OCI-LY3 (cell line): ENCODE measurements at regions not wholly inside any gene's neighbourhood (a gene's known extent, or its start where the extent isn't known, plus 50 kb on each side); places are given as distances from the start of the nearest gene placed in this dataset.

Experiments used
- EZH2phosphoT487 ChIP-seq: fragments of 200-600 bp; shearing (Covaris generic); IDR thresholded peaks from 2 replicates; pipeline ENCODE4 v1.6.1; 2018; ENCODE audit warnings: antibody characterized with exemption, mixed run types, low read depth
- TF ChIP-seq, protein P1 (sequence below): fragments of 200-600, 300-600 bp; sonication (generic); IDR thresholded peaks from 2 replicates; pipeline ENCODE4 v1.5.1; 2014; ENCODE audit warnings: antibody characterized with exemption, low read length, low read depth

DNA sequence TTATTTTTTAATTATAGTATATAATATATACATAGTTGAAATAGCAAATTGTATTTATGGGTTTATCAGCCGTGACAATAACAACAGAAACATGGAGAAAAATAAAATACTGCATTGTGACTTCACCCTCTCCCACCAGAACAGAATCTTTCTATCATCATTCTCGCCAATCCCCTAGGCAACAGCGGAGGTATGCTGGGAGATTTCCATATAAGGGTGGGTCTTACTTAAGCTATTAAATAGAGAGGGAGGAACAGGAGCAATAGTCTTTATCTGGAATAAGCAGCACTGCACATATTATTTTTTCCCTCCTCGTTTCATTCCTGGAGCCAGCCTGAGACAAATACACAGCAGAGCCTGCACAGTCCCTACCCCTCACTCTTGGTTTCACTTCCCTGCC lies 1214.9 kb downstream of the XPNPEP1 start:
- TF ChIP-seq, protein P1, sequence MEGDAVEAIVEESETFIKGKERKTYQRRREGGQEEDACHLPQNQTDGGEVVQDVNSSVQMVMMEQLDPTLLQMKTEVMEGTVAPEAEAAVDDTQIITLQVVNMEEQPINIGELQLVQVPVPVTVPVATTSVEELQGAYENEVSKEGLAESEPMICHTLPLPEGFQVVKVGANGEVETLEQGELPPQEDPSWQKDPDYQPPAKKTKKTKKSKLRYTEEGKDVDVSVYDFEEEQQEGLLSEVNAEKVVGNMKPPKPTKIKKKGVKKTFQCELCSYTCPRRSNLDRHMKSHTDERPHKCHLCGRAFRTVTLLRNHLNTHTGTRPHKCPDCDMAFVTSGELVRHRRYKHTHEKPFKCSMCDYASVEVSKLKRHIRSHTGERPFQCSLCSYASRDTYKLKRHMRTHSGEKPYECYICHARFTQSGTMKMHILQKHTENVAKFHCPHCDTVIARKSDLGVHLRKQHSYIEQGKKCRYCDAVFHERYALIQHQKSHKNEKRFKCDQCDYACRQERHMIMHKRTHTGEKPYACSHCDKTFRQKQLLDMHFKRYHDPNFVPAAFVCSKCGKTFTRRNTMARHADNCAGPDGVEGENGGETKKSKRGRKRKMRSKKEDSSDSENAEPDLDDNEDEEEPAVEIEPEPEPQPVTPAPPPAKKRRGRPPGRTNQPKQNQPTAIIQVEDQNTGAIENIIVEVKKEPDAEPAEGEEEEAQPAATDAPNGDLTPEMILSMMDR: no peak
- TF ChIP-seq EZH2phosphoT487: no peak
